HG02840 (cell line): ENCODE measurements at regions not wholly inside any gene's neighbourhood (a gene's known extent, or its start where the extent isn't known, plus 50 kb on each side); places are given as distances from the start of the nearest gene placed in this dataset.

ENCODE experiments used
- ATAC-seq: cut with Tn5 transposase; IDR thresholded peaks from one replicate; pipeline ENCODE4 v1.9.1; 2021; ENCODE audit warnings: mild to moderate bottlenecking, moderate library complexity, moderate number of reproducible peaks; ENCODE audit not compliant: unreplicated experiment, low FRiP score

DNA sequence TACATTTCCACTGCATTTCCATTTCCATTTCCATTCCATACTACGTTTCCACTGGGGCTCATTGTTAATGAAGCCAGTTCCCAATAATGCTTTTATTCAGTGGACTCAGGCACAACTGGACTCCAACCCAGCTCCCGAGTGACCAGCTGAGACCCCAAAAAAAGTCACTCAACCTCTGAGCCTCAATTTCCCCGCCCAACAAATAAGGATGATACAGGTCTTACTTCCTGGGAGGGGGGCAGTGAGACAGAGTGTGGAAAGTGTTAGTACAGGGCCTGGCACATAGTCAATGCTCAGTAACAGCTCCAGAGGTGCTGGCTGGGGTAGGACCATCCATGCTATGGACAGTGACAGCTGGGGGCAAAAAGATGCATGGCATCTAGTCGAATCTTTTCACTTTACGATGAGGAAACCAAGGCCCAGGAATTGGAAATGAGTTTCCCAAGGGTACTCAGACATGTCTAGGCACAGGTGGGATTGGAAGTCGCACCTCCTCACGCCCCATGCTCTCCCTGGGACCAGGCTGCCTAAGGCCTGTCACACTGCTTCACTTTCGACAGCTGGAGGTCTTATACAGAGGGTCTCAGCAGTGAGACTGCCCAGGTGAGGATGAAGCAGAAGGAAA is 226.5 kb downstream of the ANAPC1 start:
- no peak for ATAC-seq

DNA sequence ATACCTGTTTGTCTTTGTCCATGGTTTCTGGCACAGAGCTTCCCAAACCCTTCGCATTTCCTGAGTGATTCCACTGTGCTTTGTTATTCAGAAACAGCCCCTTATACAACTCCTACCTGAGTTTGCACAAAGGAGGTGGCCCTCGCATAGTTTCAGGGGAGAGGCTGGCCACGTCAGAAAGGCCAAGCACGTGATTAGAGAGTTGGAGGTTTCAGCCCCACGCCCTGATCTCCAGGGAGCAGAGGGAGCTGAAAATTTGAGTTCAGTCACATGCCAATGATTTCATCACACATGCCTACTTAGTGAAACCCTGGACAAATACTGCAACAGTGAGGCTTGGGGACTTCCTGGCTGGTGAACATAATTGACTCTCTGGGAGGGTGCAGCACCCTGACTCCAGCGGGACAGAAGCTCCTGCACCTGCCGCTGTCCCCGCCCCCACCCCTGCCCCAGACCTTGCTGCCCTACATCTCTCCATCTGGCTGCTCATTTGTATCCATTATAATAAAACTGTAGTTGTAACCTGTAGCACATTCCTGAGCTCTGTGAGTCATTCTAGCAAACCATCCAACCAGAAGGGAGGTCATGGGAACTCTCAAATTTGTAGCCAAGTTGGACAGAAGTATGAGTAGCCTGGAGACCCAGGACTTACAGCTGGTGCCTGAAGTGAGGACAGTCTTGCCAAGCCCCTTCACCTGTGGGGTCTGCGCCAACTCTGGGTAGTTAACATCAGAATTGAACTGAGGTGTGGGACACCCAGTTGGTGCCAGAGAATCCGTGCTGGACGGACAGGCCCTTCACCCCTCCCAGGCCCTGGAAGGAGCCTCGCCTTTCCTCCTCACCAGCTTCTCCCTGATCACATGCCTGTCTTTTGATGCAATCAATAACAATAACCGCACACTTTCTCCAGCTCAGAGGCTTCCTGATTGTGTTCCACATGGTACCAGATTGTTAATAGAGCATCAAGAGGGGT is 224.3 kb downstream of the ANAPC1 start:
- no peak for ATAC-seq

DNA sequence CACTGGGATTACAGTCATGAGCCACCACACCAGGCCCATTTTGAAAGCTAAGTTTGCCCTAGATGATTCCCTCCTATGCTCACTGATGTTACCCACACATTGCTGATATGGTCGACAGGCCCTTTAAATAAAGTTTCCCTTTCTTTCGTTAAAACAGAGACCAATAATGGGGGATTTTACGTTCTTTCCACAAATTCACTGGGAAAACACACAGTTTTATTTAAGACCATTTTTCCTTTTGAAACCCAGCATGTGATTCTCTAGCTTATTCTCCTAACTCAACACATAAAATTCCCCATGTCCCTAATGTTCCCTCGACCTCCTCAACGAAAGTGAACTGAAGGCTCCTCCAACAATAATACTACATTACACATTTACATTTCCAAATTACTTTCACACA is 223.2 kb downstream of the ANAPC1 start:
- no peak for ATAC-seq

DNA sequence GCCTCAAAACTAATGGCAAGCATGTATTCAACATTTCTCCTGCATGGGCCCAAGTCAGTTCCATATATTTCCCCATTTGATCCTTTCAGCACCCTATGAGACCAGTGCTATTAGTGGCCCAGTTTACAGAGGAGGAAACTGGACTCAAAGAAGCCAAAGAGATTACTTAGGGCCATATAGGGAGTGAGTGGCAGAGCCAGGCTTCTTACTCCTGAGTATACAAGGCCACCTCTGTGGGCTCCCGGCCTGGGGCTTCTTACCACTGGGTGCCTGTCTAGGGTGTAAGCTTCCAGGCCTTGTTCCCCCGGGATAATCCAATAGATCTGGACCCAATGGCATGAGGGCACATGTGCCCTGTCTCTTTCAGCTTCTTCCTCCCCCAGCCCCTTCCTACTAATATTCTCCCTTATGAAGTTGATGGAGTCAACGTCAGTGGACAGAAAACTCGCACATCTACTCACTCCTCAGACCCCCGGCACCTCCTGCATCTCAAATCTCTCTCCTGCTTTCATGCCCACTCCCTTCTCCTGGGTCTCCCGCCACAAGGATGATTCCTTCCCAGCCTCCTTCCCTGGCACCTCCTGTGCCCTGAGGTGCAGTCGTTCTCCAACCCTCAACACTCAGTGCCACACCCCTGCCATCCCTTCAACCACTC is 222.6 kb downstream of the ANAPC1 start:
- no peak for ATAC-seq

DNA sequence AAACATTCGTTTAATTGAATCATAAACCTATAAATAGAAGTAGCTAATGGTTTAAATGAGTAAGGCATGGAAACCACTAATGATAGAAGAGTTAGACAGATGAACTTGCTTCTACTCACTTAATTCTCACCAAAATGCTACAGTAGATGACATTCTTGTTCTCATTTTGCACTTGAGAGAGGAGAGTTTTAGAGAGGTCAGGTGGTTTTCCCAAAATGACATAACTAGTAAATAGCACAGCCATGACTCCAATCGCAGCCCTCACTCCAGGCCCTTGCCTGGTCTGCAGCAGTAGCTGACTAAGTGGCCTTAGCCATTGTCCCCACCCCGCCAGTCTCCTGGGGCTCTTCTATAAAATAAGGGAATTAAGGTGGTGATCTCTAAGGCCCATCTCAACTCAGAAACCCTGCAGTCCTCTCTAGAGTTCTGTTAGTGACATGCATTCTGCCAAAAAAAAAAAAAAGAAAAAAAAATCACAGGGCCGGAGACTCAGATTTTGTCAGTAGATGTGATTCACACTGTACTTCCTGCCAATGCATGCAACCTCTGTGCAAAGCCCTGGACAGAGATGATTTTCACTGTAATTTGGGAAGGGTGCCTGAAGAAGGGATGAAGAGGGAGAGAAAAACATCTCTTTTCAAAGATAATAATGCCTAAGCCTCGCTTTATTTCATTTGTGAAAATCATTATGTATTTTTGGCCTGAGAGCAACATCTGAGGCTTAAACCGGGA is 221.8 kb downstream of the ANAPC1 start:
- no peak for ATAC-seq

DNA sequence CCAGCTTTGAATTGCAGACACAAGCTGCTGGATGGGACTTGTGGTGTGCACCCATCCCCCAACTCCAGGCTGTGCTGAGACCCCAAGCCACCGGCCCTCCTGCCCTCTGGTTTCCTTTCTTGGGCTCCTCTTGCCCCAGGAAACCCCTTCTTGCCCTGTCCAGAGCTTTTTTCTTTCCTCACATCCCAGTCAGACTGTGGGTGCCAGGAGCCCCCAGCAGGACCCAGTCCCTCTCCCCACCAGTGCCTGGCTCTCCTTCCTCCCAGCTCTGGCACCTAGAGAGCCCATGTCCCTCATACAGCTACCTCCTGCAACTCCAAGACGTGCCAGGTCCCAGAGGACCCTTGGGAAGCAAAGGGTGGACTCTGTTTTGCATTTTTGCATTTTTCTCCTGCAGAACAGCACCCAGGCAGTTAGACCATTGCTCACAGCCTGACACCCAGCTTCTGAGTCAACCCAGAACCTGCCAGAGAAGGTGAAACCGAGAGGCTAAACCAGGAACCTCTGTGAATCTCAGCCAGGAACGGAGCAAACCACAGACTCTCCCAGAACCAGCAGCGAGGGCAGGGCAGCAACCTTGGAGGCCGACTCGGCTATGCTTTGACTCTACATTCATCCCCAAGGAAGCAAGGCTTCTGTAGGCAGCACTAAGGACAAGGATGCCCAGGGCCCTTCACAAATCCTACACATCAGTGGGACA is 221.1 kb downstream of the ANAPC1 start:
- no peak for ATAC-seq

DNA sequence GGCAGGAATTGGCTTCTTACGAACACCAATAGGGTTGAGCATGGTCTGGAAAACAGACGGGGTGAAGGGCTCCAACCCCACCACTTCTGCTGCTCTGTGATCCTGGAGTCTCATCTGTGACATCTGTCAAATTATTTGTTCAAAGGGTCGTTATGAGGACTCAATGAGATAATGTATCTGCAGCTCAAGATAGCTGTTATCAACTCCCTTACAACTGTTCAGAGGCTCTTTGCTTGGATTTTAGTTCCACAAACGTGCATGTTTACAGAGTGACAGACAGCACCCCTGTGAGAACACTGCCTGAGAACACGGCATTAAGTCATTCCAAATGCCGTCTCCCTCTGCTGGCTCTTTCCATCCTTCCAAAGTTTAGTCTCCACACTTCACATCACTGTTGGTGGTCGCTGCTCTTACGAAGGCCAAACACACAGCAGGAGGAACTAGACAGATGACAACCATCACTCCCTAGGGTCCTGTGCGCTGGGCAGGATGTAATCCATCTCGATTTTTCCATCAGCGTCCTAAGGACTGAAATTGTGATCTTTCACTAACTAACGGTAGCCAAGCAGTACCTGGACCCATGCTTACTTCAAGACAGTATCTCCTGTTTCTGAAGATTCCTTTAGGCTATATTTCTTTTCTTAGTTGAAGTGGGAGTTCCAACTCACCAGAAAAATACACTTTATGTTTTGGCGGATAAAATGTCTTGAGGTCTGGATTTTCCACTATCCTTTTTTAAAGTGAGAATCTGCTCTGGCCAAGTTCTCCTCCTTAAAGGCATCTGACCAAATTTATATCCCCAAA is 220.3 kb downstream of the ANAPC1 start:
- no peak for ATAC-seq

DNA sequence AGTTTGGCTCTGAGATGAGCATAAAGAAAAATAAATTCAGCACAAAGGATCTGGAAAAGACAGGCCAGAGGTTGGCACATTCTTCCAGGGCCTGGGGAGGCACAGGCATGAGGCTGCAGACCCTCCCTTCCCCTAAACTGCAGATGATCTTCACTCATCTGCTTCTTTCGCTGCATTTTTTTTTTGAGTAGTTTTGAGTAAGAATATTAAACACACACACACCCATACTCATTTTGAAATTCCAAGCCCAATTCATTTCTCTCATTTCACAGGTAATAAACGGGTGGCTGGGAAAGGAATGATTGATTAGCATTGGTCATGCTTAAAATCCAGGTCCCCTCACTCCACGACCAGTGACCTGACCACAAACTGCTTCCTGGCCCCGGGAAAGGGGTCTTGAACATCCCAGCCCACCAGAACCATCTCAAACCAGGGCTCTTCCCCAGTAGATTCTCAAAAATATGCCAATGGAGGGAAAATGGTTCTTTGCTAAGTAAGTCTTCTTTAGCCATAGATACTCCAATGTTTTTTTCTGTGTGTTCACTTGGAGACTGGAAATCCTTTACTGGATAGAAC is 219.6 kb downstream of the ANAPC1 start:
- ATAC-seq: no peak

DNA sequence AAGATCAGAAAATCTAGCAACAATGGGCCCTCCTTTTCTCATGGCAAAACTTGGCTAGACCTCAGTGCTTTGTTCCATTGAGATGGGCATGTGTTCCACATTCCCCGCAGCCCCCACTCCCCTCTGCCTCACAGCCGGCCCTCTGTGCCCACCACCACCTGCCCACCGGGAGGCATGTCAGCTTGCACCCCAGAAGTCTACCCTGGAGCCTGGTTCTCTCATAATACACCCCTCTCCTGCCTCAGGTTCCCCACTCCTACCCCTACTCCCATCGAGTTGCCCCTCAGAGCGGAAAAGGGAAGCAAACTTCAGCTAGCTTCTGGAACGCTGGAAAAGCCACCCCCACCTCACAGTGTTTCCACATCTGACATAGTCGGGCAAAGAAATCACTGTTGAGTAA is 219.0 kb downstream of the ANAPC1 start:
- no peak for ATAC-seq

DNA sequence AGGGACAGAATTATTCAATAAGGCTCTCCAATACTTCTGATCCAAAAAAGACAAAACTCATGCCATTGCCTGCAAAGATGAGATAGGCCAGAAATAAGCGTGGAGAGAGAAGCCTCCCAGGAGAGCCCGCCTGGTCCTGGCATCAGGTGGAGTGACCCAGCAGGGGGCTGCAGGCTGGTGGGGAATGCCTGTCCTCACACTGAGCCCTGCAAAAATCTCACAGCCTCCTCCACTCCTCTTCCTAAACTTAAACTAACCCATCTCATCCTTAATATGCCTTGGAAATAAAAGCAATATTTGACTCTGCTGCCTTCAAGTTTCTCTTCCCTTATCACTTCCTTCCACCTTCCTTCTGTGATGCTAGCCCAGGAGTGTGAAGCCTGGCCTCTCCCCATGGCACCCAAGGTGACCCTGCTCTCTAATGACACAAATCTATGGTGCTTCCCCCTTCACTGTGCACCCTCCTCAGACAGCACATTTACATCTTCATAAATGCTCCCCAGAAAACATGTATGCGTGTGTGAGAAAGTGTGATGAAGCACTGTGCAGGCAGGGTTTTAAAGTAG is 218.4 kb downstream of the ANAPC1 start:
- ATAC-seq: no peak

DNA sequence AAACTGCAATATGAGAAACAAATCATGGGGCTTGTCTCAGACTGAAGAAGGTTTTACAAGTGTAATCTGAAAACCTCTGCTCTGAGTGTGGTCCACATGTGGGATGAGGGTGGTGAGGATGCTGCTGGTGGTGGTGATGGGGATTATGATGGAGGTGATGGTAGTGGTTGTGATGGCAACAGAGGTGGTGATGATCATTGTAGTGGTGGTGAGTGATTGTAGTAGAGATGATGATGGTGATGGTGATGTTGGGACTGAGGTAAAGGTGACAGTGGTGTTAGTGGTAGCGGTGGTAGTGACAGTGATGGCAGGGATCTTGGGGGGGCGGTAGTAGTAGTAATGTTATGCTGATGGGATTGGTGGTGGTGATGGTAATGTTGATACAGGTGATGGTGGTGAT is 217.8 kb downstream of the ANAPC1 start:
- ATAC-seq: no peak

DNA sequence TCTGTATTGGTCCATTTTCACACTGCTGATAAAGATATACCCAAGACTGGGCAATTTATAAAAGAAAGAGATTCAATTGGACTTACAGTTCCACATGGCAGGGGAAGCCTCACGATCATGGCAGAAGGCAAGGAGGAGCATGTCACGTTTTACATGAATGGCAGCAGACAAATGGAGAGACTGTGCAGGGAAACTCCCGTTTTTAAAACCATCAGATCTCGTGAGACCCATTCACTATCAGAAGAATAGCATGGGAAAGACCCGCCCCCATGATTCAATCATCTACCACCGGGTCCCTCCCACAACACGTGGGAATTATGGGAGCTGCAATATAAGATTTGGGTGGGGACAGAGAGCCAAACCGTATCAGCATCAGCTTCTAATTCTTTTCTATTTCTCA is 217.0 kb downstream of the ANAPC1 start:
- no peak for ATAC-seq

DNA sequence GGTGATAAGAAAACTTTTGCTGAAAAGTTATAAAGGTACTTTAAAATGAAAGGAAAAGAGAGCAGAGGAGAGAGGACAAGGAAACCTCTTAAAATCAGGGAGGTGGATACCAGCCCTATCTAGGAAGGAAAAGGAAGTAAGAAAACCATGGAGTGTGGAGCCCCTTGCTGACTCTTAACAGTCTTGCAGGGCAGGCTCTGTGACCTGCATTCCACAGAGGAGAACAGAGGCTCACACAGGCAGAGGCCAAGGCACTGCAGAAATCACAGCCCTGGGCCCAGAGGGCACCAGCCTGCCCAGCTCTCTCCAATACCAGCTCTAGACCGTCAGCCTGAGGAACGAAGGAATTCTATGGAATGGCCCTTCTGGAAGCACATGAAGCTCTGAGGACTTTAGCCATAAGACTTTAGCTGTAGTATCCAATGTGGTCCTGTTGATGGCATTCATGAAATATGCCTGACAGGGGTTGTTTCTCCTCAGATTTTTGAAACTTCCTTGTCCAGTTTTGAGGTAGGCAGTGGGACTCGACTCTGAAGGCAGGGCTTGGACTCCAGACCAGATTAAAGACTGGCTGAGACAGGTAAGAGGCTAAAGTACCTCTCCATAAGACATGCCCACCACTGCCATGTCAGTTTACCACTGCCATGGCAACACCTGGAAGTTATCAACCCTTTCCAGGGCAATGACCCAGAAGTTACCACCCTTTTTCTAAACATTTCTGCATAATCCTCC is 216.3 kb downstream of the ANAPC1 start:
- no peak for ATAC-seq

DNA sequence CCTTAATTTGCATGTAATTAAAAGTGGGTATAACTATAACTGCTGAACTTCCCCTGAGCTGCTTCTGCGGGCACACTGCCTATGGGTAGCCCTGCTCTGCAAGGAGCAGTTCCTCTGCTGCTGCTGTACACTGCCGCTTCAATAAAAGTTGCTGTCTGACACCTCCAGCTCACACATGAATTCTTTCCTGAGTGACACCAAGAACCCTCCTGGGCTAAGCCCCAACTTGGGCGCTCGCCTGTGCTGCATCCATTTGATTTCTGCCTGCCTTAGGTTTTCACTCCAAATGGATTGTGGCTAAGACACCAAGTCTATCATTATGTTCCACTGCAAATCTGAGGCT is 215.7 kb downstream of the ANAPC1 start:
- no peak for ATAC-seq

DNA sequence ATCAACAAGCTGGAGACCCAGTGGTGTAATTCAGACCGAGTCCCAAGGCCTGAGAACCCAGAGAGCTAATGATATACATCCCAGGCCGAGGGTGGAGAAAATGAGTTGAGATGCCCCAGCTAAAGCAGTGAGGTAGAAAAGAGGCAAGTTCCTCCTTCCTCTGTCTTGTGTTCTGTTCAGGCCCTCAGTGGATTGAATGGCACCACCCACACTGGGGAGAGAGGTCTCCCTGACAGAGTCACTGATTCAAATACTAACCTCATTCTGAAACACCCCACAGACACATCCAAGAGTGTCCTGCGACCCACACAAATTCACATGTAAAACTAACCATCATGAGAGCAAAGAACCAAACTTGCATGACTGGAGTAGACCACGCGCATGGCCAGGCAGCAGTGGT is 215.3 kb downstream of the ANAPC1 start:
- no peak for ATAC-seq

DNA sequence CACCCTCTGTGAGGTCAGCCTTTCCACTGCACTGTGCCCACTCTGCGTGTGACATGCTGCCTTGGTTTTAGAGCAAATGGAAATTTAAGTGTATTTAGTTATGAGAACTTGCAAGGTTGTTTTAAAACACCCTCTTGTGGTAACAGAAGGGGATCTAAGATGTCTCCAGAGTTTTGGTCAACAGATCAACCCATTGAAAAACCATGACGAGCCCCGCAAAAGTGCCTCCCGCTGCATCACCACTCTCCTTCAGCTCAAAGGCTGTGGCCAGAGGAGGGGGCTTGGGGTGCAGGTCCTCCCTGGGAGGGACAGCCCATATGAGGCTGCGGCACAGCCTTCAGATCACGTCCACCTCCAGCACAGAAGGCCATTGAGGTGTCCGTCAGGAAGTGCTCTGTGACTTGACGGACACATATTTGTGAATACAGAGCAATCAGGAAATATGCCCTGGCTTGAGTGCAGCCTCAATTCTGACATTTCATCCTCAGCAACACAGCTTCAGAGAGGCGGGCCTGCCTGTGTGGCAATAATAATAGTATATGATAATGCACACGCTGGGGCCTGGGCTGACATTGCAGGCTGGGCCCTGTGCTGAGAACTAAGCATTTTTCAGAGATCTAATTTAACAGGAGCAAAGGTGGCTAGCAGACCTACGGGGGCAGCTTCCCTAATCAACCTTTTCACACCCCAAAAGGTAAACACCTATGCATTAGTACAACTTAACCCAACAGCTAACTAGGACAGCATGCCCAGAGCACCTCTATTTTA is 213.9 kb downstream of the ANAPC1 start:
- ATAC-seq: no peak

DNA sequence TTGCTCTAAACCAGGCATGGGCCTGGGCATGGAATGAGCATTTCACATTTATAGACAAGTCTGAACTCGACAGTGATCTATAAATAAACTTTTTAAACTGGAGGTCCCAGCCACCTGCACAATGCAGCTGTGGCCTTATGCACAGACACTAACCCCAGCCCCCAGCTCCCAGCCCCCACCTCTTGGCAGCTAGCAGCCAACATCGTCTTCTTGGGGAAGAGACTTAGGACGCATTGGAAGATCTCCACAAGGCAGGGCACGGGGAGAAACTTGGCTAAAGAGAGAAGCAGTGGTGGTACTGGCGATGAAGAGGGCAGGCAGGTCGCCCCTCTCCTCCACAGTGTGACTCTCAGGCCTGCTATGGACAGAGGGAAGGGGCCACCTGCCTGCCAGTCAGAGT is 213.2 kb downstream of the ANAPC1 start:
- no peak for ATAC-seq
